GM21447 (cell line): ENCODE measurements at regions not wholly inside any gene's neighbourhood (a gene's known extent, or its start where the extent isn't known, plus 50 kb on each side); places are given as distances from the start of the nearest gene placed in this dataset.
A peak's percentile ranks its signal among the peaks of the same experiment; 100 is the strongest.
"Not testable (repeated sequence)": the region's sequence is repeated elsewhere in the genome, so short reads cannot be mapped to it uniquely, and the experiment has no call there.

Experiments used
- ATAC-seq: cut with Tn5 transposase; IDR thresholded peaks from one replicate; pipeline ENCODE4 v1.9.1; 2021; ENCODE audit not compliant: unreplicated experiment

DNA sequence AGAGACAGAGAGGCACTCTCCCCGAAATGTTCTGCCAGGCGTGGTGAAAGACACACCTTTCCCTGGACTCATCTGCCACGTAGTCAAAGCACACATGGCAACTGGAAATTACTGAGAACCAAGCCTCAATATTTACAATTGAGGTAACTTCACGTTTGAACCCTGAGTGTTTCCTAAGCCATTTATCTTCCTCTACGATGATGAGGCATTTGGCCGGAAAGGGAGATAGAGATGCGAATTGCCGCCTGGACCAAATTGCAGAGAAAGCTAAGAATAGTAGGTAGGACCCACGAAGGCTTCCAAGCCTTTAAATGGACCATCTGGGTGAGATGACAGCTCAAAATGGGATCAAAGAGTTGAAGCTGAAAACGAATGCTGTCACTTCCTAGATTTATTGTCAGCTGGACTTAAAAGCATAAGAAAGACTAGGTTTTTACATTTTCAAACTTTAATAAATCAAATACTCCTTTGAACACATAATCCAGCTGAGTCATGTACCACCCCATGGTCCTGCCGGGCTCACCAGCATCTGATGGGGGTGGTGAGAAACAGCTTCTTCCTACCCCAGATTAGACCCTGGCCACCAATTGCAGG, 135.6 kb upstream of the LYZL2 start:
- no peak for ATAC-seq

DNA sequence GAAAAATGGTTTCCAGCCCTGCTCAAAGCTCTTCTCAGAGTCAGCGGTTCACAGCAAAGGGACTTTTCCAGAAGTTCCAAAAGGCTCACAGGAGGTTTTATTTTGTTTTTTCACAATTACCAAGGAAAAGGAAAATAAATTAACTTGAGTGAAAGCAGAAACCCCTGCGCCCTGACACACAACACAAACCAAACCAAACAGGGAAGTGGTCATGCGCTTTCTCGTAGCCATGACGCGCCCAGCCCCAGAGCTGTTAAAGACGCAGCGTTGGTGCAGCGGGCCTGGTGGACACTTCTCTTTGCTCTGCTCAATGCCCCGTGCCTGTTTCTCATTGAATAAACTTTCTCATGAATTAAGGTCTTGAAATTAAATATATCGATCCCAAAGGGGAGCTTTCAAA, 134.4 kb upstream of the LYZL2 start:
- no peak for ATAC-seq

DNA sequence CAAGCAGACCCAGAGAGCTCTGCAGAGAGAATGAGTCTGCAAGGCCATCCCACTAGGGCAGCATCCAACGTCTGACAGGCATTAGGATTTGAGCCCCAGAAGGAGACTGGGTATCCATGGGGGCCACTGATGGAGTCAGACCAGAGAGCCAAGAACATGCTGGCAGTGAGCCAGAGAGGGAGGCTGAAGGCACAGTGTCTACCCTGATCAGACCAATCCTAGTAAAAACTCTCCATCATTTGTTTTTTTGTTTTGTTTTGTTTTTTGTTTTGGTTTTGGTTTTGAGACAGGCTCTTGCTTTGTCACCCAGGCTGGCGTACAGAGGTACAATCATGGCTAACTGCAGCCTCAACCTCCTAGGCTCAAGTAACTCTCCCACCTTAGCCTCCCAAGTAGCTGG, 133.1 kb upstream of the LYZL2 start:
- ATAC-seq, result no peak

DNA sequence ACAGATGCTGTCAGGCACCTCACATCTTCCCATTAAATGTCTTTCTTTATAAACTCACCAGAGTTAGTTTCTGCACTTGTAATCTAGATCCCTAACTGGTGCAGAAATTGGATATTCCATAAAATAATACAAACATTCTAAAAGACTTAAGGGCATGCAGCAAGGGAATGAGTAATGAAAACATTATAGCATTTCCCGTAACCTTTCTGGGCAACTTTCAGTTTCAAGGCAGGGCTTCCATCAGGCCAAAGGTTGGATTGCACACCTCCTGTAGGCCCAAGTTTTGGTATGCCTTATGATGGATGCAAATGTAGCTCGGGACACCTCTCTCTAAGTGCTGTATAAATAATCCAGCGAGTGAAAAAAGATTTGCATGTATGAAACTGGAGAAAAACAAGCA, 129.9 kb upstream of the LYZL2 start:
- ATAC-seq, result no peak

DNA sequence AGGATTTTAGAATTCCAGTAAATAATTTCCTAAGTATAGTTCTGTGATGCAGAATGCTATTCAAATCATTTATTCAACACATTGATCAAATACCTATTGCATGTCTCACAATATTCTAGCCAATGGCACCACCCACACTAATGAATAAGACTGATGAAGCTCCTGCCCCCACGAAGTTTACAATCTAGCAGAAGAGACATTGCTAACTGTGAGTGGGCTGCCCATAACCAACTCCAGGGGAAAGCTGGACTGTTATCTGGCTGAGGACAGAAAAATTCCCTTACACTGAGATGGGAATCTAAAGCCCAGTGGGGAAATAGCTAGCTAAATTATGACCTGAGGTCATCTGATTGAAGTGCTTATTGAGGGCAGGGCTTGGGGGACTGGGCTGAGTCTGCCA, 128.8 kb upstream of the LYZL2 start:
- no peak for ATAC-seq

DNA sequence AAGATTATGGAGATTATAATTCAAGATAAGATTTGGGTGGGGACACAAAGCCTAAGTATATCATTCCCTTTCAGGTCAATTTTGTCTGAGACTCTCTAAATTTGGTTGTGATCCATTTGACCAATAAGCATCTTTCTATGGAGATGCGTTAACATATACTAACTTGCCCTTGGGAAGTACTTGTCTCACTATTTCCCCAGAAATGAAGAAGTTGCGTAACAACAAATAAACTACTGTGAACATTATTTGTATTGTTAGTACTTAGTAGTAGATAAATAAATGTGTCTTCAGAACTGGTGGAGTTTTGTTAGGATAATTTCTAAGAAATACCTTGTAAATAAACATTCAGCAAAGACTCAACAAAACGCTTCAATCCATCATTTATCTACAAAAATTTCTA, 127.3 kb upstream of the LYZL2 start:
- no peak for ATAC-seq

DNA sequence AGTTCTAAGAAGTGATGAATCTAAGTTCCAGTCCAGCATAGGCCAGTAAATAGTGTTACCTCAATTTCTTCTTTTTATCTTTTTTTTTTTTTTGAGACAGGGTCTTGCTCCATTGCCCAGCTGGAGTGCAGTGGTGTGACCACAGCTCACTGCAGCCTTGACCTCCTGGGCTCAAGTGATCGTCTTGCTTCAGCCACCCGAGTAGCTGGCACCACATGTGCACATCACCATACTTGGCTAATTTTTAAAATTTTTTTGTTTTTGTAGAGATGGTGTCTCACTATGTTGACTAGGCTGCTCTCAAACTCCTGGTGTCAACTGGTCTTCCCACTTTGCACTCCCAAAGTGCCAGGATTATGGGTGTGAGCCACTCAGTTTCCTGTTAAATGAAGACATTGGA, 126.6 kb upstream of the LYZL2 start:
- ATAC-seq, result no peak

DNA sequence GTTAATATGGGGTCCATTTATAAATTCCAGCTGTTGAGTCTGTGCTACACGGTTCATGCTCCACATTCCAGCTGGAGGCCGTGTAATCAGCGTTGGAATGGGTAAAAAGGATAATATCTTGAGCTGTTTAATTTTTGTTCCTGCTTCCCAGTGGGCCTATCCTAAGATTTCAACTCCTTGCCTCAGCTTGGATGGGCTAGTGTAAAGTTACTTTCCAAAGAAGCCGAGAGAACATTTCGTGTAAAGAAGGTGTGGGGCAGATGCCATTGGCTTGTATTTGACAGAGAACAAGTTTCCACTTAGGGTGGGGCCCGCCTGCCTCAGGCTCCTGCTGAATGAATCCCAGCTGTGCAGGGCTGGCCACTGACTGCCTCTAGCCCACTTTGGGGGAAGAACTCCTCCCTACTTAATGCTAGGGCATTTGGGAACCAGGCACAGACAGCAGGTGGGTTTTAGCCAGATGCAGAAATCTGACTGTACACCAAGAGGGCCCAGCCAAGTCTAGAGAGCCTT, 125.9 kb upstream of the LYZL2 start:
- no peak for ATAC-seq

DNA sequence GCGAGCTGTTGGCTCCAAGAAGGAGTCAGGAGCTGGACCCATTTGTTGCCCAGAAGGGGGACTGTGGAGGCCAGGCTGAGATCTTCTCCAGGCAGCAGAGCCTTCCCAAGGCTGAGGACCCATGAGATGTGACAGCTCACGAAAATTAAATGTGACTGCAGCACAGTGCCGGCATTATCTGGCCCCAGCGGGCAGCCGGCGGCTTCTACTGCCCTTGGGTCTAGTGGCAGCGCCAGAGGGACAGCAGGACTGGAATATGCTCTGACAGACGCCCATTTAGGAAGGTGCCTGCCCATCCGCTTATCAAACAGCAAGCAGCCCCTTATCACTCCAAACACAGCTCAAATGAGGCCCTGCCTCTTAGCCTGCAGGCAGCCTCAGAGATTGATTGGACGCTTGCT, 122.9 kb upstream of the LYZL2 start:
- no peak for ATAC-seq

DNA sequence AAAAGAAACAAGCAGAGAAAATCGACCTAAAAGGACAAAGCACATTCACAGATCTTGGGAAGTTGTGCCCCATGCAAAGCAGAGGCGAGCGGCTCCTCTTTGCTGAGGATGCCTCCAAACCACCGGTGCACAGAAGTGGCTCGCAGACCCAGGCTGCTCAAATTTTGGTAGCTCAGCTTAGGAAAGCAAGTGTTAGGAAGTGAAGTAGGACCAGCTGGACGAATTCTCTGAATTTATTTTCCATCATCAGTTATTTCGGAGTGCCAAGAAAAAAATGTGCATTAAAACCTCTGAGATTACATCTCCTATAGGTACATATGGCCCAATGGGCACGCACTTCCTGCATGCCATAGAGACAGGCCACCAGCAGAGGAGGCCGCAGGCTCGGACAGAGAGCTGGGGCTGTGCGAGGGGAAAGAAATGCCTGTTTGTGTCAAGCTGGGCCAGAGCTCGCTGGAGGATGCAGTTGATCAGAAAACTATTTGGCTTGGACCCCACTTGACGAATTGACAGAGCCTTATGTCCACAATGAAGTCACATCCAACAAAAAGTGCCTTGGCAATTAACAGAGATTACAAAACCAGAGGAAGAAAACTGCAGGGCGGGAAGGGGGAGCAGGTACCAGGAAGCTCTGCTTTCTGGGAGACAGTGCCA, 122.3 kb upstream of the LYZL2 start:
- no peak for ATAC-seq

DNA sequence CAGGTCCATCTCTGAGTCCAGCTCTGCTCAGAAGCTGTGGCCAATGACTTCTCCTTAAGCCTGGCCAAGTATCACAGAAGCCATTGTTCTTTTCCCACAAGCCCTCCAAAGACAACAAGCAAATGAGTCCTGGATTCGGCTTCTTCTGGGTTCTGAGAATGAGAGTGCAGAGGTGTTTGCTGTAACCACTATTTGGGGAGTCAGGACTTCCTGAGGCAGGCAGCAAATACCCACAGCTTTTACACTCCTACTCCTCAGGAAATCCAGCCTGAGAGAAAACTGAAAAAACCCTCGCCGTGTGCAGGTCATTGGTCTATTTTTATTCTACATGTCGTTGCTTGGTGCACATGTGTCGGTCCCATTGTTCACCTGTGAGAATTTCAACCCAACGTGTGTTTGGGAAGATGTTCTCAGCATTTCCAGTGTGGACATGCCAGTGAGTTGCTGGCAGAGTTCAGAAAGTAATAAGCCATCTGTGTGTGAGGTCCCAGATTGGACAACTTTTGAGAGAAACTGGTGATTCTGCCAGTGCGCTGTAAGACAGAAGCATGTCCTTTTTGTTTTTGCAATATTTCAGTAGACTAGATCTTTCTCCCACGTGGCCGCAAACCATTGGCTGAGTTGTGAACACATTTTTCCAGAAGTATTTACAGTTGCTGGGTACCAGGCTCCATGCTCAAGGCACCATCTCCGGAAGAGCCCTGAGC, 121.6 kb upstream of the LYZL2 start:
- peak; percentile 56 for ATAC-seq

DNA sequence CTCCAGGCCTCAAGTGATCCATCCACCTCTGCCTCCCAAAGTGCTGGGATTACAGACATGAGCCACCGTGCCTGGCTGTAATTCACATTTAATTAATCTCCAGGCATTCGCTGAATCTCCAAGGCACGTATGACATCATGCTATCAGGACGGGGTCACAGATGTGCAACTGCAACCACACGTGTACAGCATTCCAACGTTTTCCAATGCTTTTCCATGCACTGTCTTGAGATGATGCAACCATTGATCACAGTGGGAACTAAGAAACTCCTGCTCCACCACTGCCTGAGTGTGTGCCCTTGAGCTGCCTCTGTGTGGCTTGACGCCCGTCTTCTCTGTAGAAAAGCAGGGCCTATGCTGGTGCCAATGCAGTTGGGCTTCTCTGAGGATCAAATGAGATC, 119.8 kb upstream of the LYZL2 start:
- no peak for ATAC-seq

DNA sequence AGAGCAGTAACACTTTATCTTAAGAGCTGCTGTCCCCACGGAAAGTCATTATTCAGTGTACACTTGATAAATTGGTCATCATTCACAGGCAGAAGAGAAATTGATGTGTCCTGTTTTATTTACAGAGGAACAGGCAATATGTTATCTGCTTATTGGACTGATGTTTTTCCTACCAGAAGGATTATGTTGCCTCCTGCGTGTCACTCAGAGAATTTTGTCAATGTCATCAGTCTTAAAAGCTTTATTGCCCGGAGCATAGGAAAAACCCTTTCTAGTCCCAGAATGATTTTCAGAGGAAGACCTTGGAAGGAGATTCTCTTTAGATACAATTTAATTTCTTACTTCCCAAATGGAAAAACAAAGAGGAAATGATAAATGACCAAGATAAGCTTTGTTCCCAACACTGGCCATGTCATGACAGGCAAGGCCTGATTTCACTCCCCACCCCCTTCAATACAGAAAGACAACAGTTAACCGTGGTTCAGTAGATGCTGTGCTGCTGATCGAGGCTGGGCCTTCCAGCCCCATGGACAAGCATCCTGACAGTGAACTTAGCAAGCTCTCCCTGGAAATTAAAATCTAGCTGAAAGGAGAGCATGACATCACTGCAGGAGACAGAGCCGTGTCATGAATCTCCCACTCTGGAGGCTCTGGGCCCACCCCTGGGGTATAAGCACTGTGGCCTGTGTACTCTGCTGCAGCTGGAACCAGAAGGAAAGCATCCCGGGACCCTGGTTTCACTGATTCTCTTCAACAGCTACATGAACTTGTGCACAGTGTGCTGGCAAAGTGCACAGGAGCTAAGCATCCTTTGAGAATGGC, 118.8 kb upstream of the LYZL2 start:
- no peak for ATAC-seq

DNA sequence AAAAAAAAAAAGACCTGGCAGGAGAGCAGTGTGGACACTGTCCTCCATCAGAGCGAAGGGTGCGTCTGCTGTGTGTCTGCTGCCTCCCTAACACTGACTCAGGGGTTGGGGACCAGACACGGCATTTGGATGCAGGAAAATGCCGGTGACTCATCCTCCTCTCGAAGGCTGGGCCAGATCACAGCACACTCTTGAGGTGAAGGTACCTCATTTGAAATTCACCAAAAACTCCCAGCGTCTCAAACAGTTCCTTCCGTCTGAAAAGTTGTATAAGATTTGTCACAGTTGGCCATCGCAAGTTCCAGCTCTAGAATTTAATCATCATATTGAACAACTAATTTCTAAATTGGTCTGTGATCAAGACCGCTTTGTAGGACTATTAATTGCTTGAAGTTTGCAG, 118.1 kb upstream of the LYZL2 start:
- ATAC-seq, result no peak

DNA sequence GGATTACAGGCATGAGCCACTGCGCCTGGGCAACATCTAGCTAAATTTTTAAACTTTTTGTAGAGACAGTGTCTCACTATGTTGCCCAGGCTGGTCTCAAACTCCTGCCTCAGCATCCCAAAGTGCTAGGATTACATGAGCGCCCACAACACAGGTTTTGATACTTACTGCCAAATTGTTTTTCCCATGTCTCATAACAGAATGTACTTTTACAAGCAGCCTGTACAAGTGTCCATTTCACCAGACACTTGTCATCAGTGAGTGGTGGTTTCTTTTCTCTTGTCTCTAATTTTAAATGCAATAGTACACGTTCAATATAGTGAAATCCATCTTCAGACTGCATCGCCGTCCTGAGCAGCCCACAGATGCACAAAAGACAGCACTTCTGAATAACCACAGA, 116.4 kb upstream of the LYZL2 start:
- no peak for ATAC-seq

DNA sequence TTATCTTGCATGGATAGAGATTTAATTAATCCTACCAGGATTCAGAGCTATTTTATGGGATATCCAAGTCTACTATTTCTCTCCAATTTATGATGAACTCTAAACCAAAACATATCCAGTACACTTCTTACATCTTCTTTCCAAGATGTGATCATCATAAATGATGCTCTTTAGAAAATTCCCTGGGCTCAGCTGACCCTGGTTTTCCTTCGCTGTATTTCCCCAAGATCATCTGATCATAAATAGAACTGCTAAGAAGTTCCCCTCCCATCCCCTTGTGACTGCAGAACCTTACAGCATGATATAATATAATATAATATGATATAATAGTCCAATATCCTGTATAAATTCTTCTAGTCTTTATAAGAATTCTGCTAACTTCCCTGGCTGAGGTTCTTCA, 114.6 kb upstream of the LYZL2 start:
- ATAC-seq, result no peak

DNA sequence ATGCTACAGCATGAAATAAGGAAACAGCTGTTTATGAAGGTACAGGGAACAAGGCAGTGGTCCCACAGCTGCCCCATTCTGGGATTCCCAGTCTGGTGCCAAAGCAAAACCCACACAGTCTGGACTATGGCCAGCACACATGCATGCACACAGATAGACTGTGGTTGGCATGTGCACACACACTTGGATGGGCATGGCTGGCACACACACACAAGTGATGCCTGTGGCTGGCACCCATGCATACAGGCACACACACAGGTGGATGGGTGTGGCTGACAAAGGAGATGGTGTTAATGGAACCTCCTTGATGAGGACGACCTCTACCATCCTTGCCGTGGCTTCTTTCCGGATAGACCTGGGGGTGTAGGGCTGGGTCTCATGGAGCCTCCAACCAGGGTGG, 114.0 kb upstream of the LYZL2 start:
- no peak for ATAC-seq

DNA sequence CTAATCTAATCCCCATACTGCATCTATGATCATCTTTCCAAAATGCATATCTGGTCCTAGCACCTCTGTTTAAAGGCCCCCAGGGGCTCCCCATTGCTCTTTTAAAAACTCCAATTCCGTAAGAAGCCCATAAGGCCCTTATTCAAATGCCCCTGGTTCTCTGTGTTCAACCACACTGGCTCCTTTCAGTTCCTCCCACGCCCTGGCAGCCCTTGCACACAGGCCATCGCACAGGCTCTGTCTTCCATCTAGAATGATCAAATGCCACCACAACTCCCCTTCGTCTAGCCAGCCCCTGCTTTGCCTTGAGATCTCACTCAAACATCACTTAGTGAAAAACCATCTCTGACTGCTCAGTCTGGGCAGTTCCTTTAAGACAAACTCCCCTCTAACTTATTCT, 112.9 kb upstream of the LYZL2 start:
- peak; percentile 75 for ATAC-seq

DNA sequence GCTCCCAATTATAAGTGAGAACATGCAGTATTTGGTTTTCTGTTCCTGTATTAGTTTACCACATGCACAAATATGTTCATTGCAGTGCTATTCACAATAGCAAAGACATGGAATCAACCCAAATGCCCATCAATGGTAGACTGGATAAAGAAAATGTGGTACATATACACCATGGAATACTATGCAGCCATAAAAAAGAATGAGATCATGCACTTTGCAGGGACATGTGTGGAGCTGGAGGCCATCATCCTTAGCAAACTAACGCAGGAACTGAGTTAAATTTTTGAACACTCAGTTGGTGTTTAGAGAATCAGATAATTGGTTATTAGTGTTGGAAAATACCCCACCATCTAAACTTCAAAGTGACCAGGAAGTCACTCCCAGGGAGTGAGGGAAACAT, 111.2 kb upstream of the LYZL2 start:
- ATAC-seq, result not testable (repeated sequence)

DNA sequence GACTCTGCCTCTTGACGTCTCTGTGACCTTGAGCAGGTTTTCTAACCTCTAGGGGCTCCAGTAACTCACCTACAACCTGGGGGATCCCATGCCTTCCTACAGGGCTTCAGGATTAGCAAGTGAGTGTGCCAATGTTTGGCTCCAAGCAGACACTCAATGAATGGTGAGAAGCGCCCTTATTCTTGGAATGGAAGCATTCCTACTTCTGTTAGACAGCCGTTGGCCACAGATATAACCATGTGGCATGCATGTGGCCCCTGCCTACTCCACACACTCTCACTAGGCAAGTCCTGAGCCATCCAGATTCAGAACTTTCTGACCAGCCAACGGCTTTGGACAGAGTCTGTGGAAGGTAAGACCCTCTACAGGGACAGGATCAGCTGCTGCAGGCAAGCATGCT, 108.9 kb upstream of the LYZL2 start:
- no peak for ATAC-seq

DNA sequence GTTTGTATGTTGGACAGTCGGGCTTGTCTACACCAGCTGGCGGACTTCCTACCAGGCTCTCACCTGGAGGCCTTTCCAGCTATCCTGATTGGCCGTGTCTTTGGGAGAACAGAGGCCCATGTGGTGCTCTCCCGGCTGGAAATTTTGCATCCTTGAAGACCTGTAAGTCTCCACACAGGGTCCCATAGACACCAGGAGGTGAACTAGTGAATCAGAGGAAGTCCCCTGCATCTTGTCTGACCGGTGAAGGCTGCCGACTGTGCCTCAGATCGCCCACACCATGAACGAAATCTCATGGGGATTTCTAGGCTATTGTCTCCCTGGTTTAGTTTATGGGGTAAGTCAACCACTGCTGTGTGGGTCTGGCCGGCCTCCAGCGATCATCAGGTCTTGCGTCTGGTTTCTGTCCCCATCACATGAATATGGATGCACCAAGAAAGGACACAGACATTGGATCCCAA, 108.4 kb upstream of the LYZL2 start:
- ATAC-seq, result no peak
